Heart left ventricle (tissue), 16 donors: ENCODE measurements at regions not wholly inside any gene's neighbourhood (a gene's known extent, or its start where the extent isn't known, plus 50 kb on each side); places are given as distances from the start of the nearest gene placed in this dataset.
A peak's percentile ranks its signal among the peaks of the same experiment; 100 is the strongest.
"Not testable (repeated sequence)": the region's sequence is repeated elsewhere in the genome, so short reads cannot be mapped to it uniquely, and the experiment has no call there.

Experiments
- ATAC-seq, 4 donors: fragments of 200-7000 bp; cut with Tn5 transposase; one replicate each; pipeline ENCODE4 v1.9.1; 2020 to 2022; ENCODE audit warnings: moderate library complexity in 4 of 4, mild to moderate bottlenecking in 3 of 4, moderate number of reproducible peaks in 1 of 4
- DNase-seq, 5 donors: peaks; one replicate each; pipeline ENCODE4 v3.0.0-alpha.2; 2020
- H3K27ac ChIP-seq, 12 donors: fragments of 200-600 bp; sonication (generic) in 4 of 12; one replicate each; pipeline versions ENCODE4 v1.5.0 to v1.8.0; 2016 to 2022; ENCODE audit warnings: mild to moderate bottlenecking in 2 of 12
- H3K27me3 ChIP-seq, 9 donors: fragments of 200-600 bp; sonication (generic) in 2 of 9; one replicate each; pipeline versions ENCODE4 v1.5.1 to v1.8.0; 2016 to 2022; ENCODE audit warnings: mild to moderate bottlenecking in 3 of 9
- H3K36me3 ChIP-seq, 9 donors: fragments of 200-600 bp; sonication (generic) in 2 of 9; one replicate each; pipeline versions ENCODE4 v1.5.0 to v1.8.0; 2018 to 2022; ENCODE audit warnings: mild to moderate bottlenecking in 2 of 9
- H3K4me1 ChIP-seq, 12 donors: fragments of 200-600 bp; sonication (generic) in 4 of 12; one replicate each; pipeline versions ENCODE4 v1.5.0 to v1.8.0; 2016 to 2022; ENCODE audit warnings: mild to moderate bottlenecking in 3 of 12
- H3K4me3 ChIP-seq, 12 donors: fragments of 200-600 bp; sonication (generic) in 4 of 12; one replicate each; pipeline versions ENCODE4 v1.5.0 to v1.8.0; 2017 to 2022; ENCODE audit warnings: mild to moderate bottlenecking in 9 of 12, moderate library complexity in 4 of 12
- H3K9me3 ChIP-seq, 12 donors: fragments of 200-600 bp; sonication (generic) in 4 of 12; one replicate each; pipeline versions ENCODE4 v1.5.0 to v1.8.0; 2016 to 2022; ENCODE audit warnings: mild to moderate bottlenecking in 1 of 12
- CTCF ChIP-seq, 12 donors: fragments of 200-600 bp; sonication (generic) in 4 of 12; IDR thresholded peaks; one replicate each; pipeline versions ENCODE4 v1.5.0 to v1.8.0; 2018 to 2022; ENCODE audit warnings: antibody characterized with exemption in 12 of 12, mild to moderate bottlenecking in 5 of 12
- POLR2A ChIP-seq, 2 donors: fragments of 450-650 bp; IDR thresholded peaks; one replicate each; pipeline ENCODE4 v1.6.1; 2017; ENCODE audit warnings: antibody characterized with exemption in 2 of 2, mild to moderate bottlenecking in 2 of 2, moderate library complexity in 2 of 2
- WGBS, 4 donors: extraction: QIAGEN DNeasy Blood & Tissue Kit in 2 of 4; methylation state at CpG; one replicate each; pipeline versions ENCODE4 v1.1.5 to v1.1.7; 2013 to 2018; 5-methylcytosine and 5-hydroxymethylcytosine counted together
- intact Hi-C, 10 donors: fragments of 100-400 bp; cut with DNase I; formaldehyde crosslinking; loops; one replicate each; pipeline versions ENCODE4 v1.11.1 to v1.14.2; 2022
- donor health status: ischemic (EF 13 %, LVEDD 7.1; RV severe dilation, severe dysfunction).
- donor health status: healthy with polysubstance abuse.
- donor health status: DM: no; HTN: yes; CAD: no.
- donor health status: DM: no; HTN: no; CAD: no.
- donor health status: ischemic (EF 25% LVEDD 6.9; RV normal size, moderate dysfunction).
- donor health status: ischemic (EF 25% LVEDD 5.7; RV mildly dilated, moderate dysfunction).
- donor health status: healthy.
- donor health status: DM: yes; HTN: yes; CAD: no.
- donor health status: ischemic (EF 35%, LVEDD 5.7; RV mildly dilated, moderate dysfunction).
- donor health status: nonischemic (EF 11% LVEDD 7.7; RV severe dilation, severe dysfunction).
- donor health status: DM: yes; HTN: yes; CAD: no.
- donor health status: PGD.
- donor health status: ischemic (EF 29% LVEDD 5.4; RV normal size, mild dysfunction).
- donor health status: nonischemic (EF 23%, LVEDD 6.1; RV moderate dilation, normal function).

DNA sequence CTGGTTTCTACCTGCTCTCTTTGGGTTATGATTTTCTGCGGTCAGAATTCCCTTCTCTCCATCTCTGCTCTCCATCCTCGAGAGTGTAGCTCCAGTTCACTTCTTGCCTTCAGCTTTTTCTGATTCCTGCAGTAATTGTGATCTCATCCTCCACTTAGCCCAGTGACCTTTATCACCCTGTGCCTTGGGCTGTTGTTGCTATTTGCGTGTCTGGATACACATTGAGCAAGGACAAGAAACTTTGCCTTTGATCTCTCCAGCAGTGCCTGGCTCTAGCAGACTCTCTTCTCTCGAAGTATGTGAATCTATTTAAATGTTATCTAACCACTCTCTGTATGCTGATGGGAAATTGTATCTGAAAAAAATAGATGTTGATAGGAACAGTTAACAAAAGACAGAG, 76.4 kb upstream of the MARK1 start:
- DNase-seq (no peak), ATAC-seq (peak in 2 of 4 donors; percentile 77 to 79)
- Histone ChIP-seq H3K27me3 (no peaks in the 10 kb centered on the region), H3K9me3 (no peaks in the 10 kb centered on the region), H3K36me3 (no peaks in the 10 kb centered on the region), H3K4me1 (peaks cover 0 to 6% (median 0%) of the 10 kb centered on the region in 12 donors), H3K4me3 (no peak overlapping the region), H3K27ac (no peak overlapping the region)
- 20 to 29% (median 26%) methylated on average over 4 of the region's 4 CpGs for WGBS, 4 donors
- intact Hi-C loops = loop anchor here in 1 of 10 donors (10.0 kb wide), 1 partner anchor 147 kb away; no protein-coding TSS in a partner anchor
- TF ChIP-seq CTCF (IDR thresholded peaks at IDR 0.05) (no peak), POLR2A (IDR thresholded peaks at IDR 0.05) (no peak)

DNA sequence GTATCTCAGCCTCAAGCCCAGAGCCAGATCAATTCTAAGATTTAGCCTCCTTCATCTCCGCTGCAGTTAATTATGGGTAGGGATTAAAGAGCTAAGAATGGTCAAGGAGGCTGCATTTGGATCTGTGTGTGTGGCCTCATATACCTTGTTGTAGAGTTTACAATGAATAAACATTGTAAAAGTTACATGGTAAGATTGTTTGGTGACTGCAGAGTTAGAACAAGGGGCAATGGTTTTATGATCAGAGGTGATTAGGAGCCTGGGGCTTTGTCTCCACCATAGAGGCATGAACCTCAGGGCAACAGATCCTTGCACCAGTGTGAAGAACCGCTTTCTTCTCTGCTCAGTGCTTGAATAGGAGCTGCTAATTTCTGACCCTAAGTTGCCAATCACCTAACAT, 77.0 kb upstream of the MARK1 start:
- TF ChIP-seq POLR2A (IDR thresholded peaks at IDR 0.05) = no peak
- no peak for TF ChIP-seq CTCF (IDR thresholded peaks at IDR 0.05)
- DNase-seq (no peak), ATAC-seq (no peak)
- H3K27ac ChIP-seq = no peak overlapping the region
- no peaks in the 10 kb centered on the region for H3K9me3 ChIP-seq
- no peak overlapping the region for H3K4me3 ChIP-seq
- H3K27me3 ChIP-seq = no peaks in the 10 kb centered on the region
- no peaks in the 10 kb centered on the region for H3K36me3 ChIP-seq
- WGBS, 4 donors = 68 to 92% (median 83%) methylated on average over 2 of the region's 2 CpGs
- peaks cover 0 to 6% (median 0%) of the 10 kb centered on the region in 12 donors for H3K4me1 ChIP-seq
- intact Hi-C loops = loop anchor here in 1 of 10 donors (10.0 kb wide), 1 partner anchor 146 kb away; no protein-coding TSS in a partner anchor

DNA sequence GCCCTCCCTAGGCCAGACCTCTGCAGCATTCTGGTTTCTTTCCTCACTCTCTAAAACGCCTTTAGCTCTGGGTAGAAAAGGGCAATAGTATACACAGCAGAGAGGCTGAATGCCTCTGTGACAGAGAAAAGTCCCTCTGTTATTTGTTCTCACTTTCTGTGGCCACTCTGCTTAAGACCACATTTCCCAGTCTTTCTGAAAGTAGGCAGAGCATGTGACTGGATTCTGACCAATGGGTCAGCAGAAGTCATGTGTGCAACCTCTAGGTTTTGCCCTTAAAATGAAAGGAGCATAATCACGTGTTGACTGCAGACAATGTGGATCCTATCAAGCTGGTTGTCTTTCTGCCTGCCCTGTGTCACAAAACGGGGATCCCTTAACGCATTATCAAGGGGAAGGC, 79.7 kb upstream of the MARK1 start:
- Histone ChIP-seq H3K4me1 (peaks cover 0 to 6% (median 0%) of the 10 kb centered on the region in 12 donors), H3K9me3 (peaks cover 0 to 13% (median 0%) of the 10 kb centered on the region in 12 donors), H3K27ac (no peak overlapping the region), H3K4me3 (no peak overlapping the region), H3K27me3 (no peaks in the 10 kb centered on the region), H3K36me3 (no peaks in the 10 kb centered on the region)
- intact Hi-C loops = no loop called here
- WGBS, 4 donors = 61 to 81% (median 76%) methylated on average over 4 of the region's 4 CpGs
- ATAC-seq (no peak), DNase-seq (no peak)
- TF ChIP-seq CTCF (IDR thresholded peaks at IDR 0.05) = no peak
- no peak for TF ChIP-seq POLR2A (IDR thresholded peaks at IDR 0.05)

- H3K27ac ChIP-seq, H3K4me1 ChIP-seq, intact Hi-C loops, DNase-seq, H3K4me3 ChIP-seq, H3K36me3 ChIP-seq, ATAC-seq, H3K27me3 ChIP-seq: not testable (repeated sequence)
- H3K9me3 ChIP-seq = peaks cover 0 to 13% (median 0%) of the 10 kb centered on the region in 12 donors
- WGBS, 4 donors = 30 to 49% (median 36%) methylated on average over 3 of the region's 3 CpGs
Measured at GRCh38 chr1:220444586-220444985, 83.3 kb upstream of the MARK1 start.

DNA sequence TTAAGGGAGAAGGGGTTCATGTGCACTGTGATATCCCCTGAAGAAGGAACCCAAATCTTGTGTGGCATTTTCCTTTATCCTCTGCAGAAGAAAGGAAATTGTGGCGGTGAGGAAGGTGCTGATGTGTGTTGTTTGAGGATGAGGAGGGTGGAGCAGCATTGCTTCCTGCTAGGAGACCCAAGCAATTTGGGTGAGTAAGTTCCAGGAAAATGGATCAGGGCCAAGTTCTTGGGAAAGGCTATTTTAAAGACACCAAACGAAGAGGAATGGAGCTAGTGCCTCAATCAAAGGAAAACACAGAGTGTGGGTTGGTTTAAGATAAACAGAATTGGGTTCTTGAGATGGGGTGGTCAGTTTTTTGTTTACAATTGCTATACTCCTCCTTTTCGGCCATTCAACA, 86.7 kb upstream of the MARK1 start:
- Histone ChIP-seq H3K4me1 (peaks cover 0 to 3% (median 0%) of the 10 kb centered on the region in 12 donors), H3K27ac (no peak overlapping the region), H3K27me3 (no peaks in the 10 kb centered on the region), H3K9me3 (peaks cover 0 to 13% (median 0%) of the 10 kb centered on the region in 12 donors), H3K36me3 (no peaks in the 10 kb centered on the region), H3K4me3 (no peak overlapping the region)
- intact Hi-C loops = no loop called here
- no peak for ATAC-seq
- no peak for DNase-seq
- no peak for TF ChIP-seq POLR2A (IDR thresholded peaks at IDR 0.05)
- no peak for TF ChIP-seq CTCF (IDR thresholded peaks at IDR 0.05)
- 51 to 59% (median 58%) methylated on average over 3 of the region's 3 CpGs for WGBS, 4 donors
